NB4 (cell line): ENCODE measurements at regions not wholly inside any gene's neighbourhood (a gene's known extent, or its start where the extent isn't known, plus 50 kb on each side); places are given as distances from the start of the nearest gene placed in this dataset.

Experiments used
- POLR2A ChIP-seq: IDR thresholded peaks from 2 replicates; pipeline ENCODE4 v1.6.1; 2011; ENCODE audit warnings: mild to moderate bottlenecking; ENCODE audit not compliant: insufficient read length; ENCODE audit errors: extremely low read depth
- TF ChIP-seq, protein P1 (sequence below): IDR thresholded peaks from one replicate; pipeline ENCODE4 v1.5.1; 2012; ENCODE audit warnings: low read depth, low read length
- TF ChIP-seq, protein P2 (sequence below): IDR thresholded peaks from 2 replicates; pipeline ENCODE4 v1.6.1; 2011; ENCODE audit warnings: low read depth, low read length

GRCh38 chr14:101207897-101208296, 304.4 kb upstream of the RTL1 start:
- TF ChIP-seq, protein P1, sequence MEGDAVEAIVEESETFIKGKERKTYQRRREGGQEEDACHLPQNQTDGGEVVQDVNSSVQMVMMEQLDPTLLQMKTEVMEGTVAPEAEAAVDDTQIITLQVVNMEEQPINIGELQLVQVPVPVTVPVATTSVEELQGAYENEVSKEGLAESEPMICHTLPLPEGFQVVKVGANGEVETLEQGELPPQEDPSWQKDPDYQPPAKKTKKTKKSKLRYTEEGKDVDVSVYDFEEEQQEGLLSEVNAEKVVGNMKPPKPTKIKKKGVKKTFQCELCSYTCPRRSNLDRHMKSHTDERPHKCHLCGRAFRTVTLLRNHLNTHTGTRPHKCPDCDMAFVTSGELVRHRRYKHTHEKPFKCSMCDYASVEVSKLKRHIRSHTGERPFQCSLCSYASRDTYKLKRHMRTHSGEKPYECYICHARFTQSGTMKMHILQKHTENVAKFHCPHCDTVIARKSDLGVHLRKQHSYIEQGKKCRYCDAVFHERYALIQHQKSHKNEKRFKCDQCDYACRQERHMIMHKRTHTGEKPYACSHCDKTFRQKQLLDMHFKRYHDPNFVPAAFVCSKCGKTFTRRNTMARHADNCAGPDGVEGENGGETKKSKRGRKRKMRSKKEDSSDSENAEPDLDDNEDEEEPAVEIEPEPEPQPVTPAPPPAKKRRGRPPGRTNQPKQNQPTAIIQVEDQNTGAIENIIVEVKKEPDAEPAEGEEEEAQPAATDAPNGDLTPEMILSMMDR: no peak
- TF ChIP-seq, protein P2, sequence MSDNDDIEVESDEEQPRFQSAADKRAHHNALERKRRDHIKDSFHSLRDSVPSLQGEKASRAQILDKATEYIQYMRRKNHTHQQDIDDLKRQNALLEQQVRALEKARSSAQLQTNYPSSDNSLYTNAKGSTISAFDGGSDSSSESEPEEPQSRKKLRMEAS: no peak
- TF ChIP-seq POLR2A: no peak
